Activated B cell treated with CpG ODN at 0.5 μM for 24 hours (primary cell): ENCODE measurements at regions not wholly inside any gene's neighbourhood (a gene's known extent, or its start where the extent isn't known, plus 50 kb on each side); places are given as distances from the start of the nearest gene placed in this dataset.

Experiments used
- ATAC-seq: fragments of 200-7000 bp; cut with Tn5 transposase; one replicate; pipeline ENCODE4 v1.10.0; 2021; ENCODE audit warnings: low read depth, mild to moderate bottlenecking, moderate library complexity
- CTCF ChIA-PET: fragments of 350-600 bp; sonication (Branson Sonifier 250); formaldehyde crosslinking; loops from one replicate; lab custom pipeline; 2021; ENCODE audit warnings: antibody characterized with exemption; lab: Charles Lee
- POLR2A ChIA-PET: fragments of 350-600 bp; sonication (Branson Sonifier 250); formaldehyde crosslinking; loops from one replicate; lab custom pipeline; 2021; ENCODE audit warnings: antibody characterized with exemption; lab: Charles Lee
- DNase-seq: peaks from one replicate; pipeline ENCODE4 v3.0.0; 2022
- H3K27ac Mint-ChIP-seq: one replicate; pipeline ENCODE4 v1.8.0; 2020; ENCODE audit warnings: mixed read lengths
- H3K27me3 Mint-ChIP-seq: one replicate; pipeline ENCODE4 v1.8.0; 2021; ENCODE audit warnings: mixed read lengths
- H3K36me3 Mint-ChIP-seq: one replicate; pipeline ENCODE4 v1.8.0; 2021; ENCODE audit warnings: low read depth, mixed read lengths
- H3K4me1 Mint-ChIP-seq: one replicate; pipeline ENCODE4 v1.8.0; 2021; ENCODE audit warnings: mixed read lengths
- H3K4me3 Mint-ChIP-seq: one replicate; pipeline ENCODE4 v1.8.0; 2020; ENCODE audit warnings: mild to moderate bottlenecking, mixed read lengths
- H3K9me3 Mint-ChIP-seq: one replicate; pipeline ENCODE4 v1.8.0; 2020; ENCODE audit warnings: mixed read lengths
- intact Hi-C: fragments of 100-400 bp; cut with micrococcal nuclease; formaldehyde crosslinking; loops from one replicate; pipeline ENCODE4 v1.15.1; 2024
- TF ChIP-seq, protein P1 (sequence below): fragments of 200-600 bp; IDR thresholded peaks from one replicate; pipeline ENCODE4 v1.8.0; 2022; ENCODE audit warnings: antibody characterized with exemption, mild to moderate bottlenecking

- POLR2A ChIA-PET, result no interaction called here
- TF ChIP-seq, protein P1, sequence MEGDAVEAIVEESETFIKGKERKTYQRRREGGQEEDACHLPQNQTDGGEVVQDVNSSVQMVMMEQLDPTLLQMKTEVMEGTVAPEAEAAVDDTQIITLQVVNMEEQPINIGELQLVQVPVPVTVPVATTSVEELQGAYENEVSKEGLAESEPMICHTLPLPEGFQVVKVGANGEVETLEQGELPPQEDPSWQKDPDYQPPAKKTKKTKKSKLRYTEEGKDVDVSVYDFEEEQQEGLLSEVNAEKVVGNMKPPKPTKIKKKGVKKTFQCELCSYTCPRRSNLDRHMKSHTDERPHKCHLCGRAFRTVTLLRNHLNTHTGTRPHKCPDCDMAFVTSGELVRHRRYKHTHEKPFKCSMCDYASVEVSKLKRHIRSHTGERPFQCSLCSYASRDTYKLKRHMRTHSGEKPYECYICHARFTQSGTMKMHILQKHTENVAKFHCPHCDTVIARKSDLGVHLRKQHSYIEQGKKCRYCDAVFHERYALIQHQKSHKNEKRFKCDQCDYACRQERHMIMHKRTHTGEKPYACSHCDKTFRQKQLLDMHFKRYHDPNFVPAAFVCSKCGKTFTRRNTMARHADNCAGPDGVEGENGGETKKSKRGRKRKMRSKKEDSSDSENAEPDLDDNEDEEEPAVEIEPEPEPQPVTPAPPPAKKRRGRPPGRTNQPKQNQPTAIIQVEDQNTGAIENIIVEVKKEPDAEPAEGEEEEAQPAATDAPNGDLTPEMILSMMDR, result no peak
- intact Hi-C loops, result no loop called here
- Mint-ChIP-seq H3K36me3 (no peaks in the 10 kb centered on the region), H3K9me3 (peaks cover 13% of the 10 kb centered on the region), H3K4me1 (no peaks in the 10 kb centered on the region), H3K4me3 (no peak overlapping the region), H3K27me3 (no peaks in the 10 kb centered on the region), H3K27ac (no peak overlapping the region)
- CTCF ChIA-PET, result no interaction called here
- DNase-seq (no peak), ATAC-seq (no peak)
Measured at GRCh38 chr11:38416141-38416540, 1818.1 kb upstream of the RAG2 start.

GRCh38 chr11:38411149-38411548, 1813.1 kb upstream of the RAG2 start:
- POLR2A ChIA-PET, result no interaction called here
- peaks cover 20% of the 10 kb centered on the region for H3K9me3 Mint-ChIP-seq
- no peaks in the 10 kb centered on the region for H3K36me3 Mint-ChIP-seq
- H3K27me3 Mint-ChIP-seq, result no peaks in the 10 kb centered on the region
- H3K27ac Mint-ChIP-seq, result no peak overlapping the region
- H3K4me3 Mint-ChIP-seq, result no peak overlapping the region
- DNase-seq (no peak), ATAC-seq (no peak)
- intact Hi-C loops, result no loop called here
- H3K4me1 Mint-ChIP-seq, result no peaks in the 10 kb centered on the region
- TF ChIP-seq, protein P1, result no peak
- CTCF ChIA-PET, result no interaction called here

- ATAC-seq, result no peak
- no peaks in the 10 kb centered on the region for H3K27me3 Mint-ChIP-seq
Measured at GRCh38 chr11:38402063-38402462, 1804.0 kb upstream of the RAG2 start.

GRCh38 chr11:38392176-38392575, 1794.1 kb upstream of the RAG2 start:
- no peak for ATAC-seq
- H3K27me3 Mint-ChIP-seq, result no peaks in the 10 kb centered on the region
- no peaks in the 10 kb centered on the region for H3K4me1 Mint-ChIP-seq
- no peaks in the 10 kb centered on the region for H3K36me3 Mint-ChIP-seq
- POLR2A ChIA-PET, result no interaction called here
- no peak overlapping the region for H3K4me3 Mint-ChIP-seq
- H3K9me3 Mint-ChIP-seq, result peaks cover 11% of the 10 kb centered on the region
- TF ChIP-seq, protein P1, result no peak
- H3K27ac Mint-ChIP-seq, result no peak overlapping the region
- CTCF ChIA-PET, result no interaction called here
- intact Hi-C loops, result no loop called here
- no peak for DNase-seq

More at GRCh38 chr11:38402063-38402462, 1804.0 kb upstream of the RAG2 start:
- DNase-seq, result no peak
- Mint-ChIP-seq H3K9me3 (peaks cover 10% of the 10 kb centered on the region), H3K4me1 (no peaks in the 10 kb centered on the region), H3K4me3 (no peak overlapping the region), H3K27ac (no peak overlapping the region), H3K36me3 (no peaks in the 10 kb centered on the region)
- intact Hi-C loops, result no loop called here
- ChIA-PET POLR2A (no interaction called here), CTCF (no interaction called here)
- TF ChIP-seq, protein P1, result no peak

GRCh38 chr11:38384568-38384967, 1786.5 kb upstream of the RAG2 start:
- ATAC-seq, result no peak
- Mint-ChIP-seq H3K36me3 (no peaks in the 10 kb centered on the region), H3K27me3 (no peaks in the 10 kb centered on the region), H3K4me3 (no peak overlapping the region), H3K9me3 (peaks cover 7% of the 10 kb centered on the region), H3K27ac (no peak overlapping the region), H3K4me1 (no peaks in the 10 kb centered on the region)
- CTCF ChIA-PET, result no interaction called here
- TF ChIP-seq, protein P1, result no peak
- intact Hi-C loops, result no loop called here
- POLR2A ChIA-PET, result no interaction called here
- DNase-seq, result no peak
